HG03342 (cell line): ENCODE measurements at regions not wholly inside any gene's neighbourhood (a gene's known extent, or its start where the extent isn't known, plus 50 kb on each side); places are given as distances from the start of the nearest gene placed in this dataset.
"Not testable (repeated sequence)": the region's sequence is repeated elsewhere in the genome, so short reads cannot be mapped to it uniquely, and the experiment has no call there.

ENCODE experiments used
- ATAC-seq: cut with Tn5 transposase; IDR thresholded peaks from one replicate; pipeline ENCODE4 v1.9.1; 2021; ENCODE audit warnings: mild to moderate bottlenecking, moderate library complexity; ENCODE audit not compliant: unreplicated experiment

GRCh38 chr22:25281675-25282345 lies 62.4 kb downstream of the CRYBB2 start:
- no peak for ATAC-seq

- no peak for ATAC-seq
Measured at GRCh38 chr22:25282346-25282670, 62.9 kb downstream of the CRYBB2 start.

GRCh38 chr22:25282671-25283561 lies 63.5 kb downstream of the CRYBB2 start:
- ATAC-seq, result no peak

- not testable (repeated sequence) for ATAC-seq
Measured at GRCh38 chr22:25288481-25288880, 69.0 kb downstream of the CRYBB2 start.

- not testable (repeated sequence) for ATAC-seq
Measured at GRCh38 chr22:25301912-25302311, 82.5 kb downstream of the CRYBB2 start.

GRCh38 chr22:25309586-25309985 lies 90.1 kb downstream of the CRYBB2 start:
- not testable (repeated sequence) for ATAC-seq

GRCh38 chr22:25311924-25312323 lies 92.5 kb downstream of the CRYBB2 start:
- ATAC-seq, result not testable (repeated sequence)

GRCh38 chr22:25318081-25318823 lies 98.8 kb downstream of the CRYBB2 start:
- no peak for ATAC-seq

- no peak for ATAC-seq
Measured at GRCh38 chr22:25327018-25327755, 107.7 kb downstream of the CRYBB2 start.

- ATAC-seq, result no peak
Measured at GRCh38 chr22:25331050-25331449, 111.6 kb downstream of the CRYBB2 start.

- ATAC-seq, result not testable (repeated sequence)
Measured at GRCh38 chr22:25331911-25332310, 112.5 kb downstream of the CRYBB2 start.

- no peak for ATAC-seq
Measured at GRCh38 chr22:25332386-25332785, 112.9 kb downstream of the CRYBB2 start.

- no peak for ATAC-seq
Measured at GRCh38 chr22:25334162-25334490, 114.7 kb downstream of the CRYBB2 start.

- not testable (repeated sequence) for ATAC-seq
Measured at GRCh38 chr22:25334631-25335030, 115.2 kb downstream of the CRYBB2 start.

- ATAC-seq, result not testable (repeated sequence)
Measured at GRCh38 chr22:25335276-25335675, 115.8 kb downstream of the CRYBB2 start.

GRCh38 chr22:25340536-25340935 lies 121.1 kb downstream of the CRYBB2 start:
- not testable (repeated sequence) for ATAC-seq

- not testable (repeated sequence) for ATAC-seq
Measured at GRCh38 chr22:25344366-25344765, 124.9 kb downstream of the CRYBB2 start.

GRCh38 chr22:25346859-25347751 lies 127.7 kb downstream of the CRYBB2 start:
- ATAC-seq, result no peak

- ATAC-seq, result no peak
Measured at GRCh38 chr22:25347752-25348102, 128.3 kb downstream of the CRYBB2 start.

- no peak for ATAC-seq
Measured at GRCh38 chr22:25348391-25348790, 129.0 kb downstream of the CRYBB2 start.
